ENCODE measurements at regions not wholly inside any gene's neighbourhood (a gene's known extent, or its start where the extent isn't known, plus 50 kb on each side); places are given as distances from the start of the nearest gene placed in this dataset.

- H3K9me3 Mint-ChIP-seq, result peaks cover 5% of the 10 kb centered on the region
- Histone ChIP-seq H3K27ac (ENCODE audit: low read depth in 1 of 2, low read length in 2 of 2) (no peak overlapping the region), H3K9me3 (ENCODE audit: control insufficient read depth in 1 of 2, insufficient read depth in 1 of 2, low read length in 2 of 2) (peaks cover 0 to 18% of the 10 kb centered on the region in 2 experiments), H3K36me3 (ENCODE audit: insufficient read depth, low read length) (no peaks in the 10 kb centered on the region), H3K4me3 (ENCODE audit: low read length) (no peak overlapping the region), H3K4me1 (ENCODE audit: insufficient read depth, low read length) (no peaks in the 10 kb centered on the region), H3K27me3 (ENCODE audit: control insufficient read depth in 1 of 2, insufficient read depth in 2 of 2, low read length in 2 of 2) (no peaks in the 10 kb centered on the region)
- no peaks in the 10 kb centered on the region for H3K36me3 Mint-ChIP-seq (ENCODE audit: low read depth)
- CTCF ChIA-PET, result no interaction called here
- no peaks in the 10 kb centered on the region for H3K4me1 Mint-ChIP-seq (ENCODE audit: low read depth)
- no peak for DNase-seq
- no peak overlapping the region for H3K27ac Mint-ChIP-seq
- no peak for TF ChIP-seq CTCF (IDR thresholded peaks at IDR 0.05)
- POLR2A ChIA-PET, result interaction anchor here (0.5 kb wide), 1 partner anchor 11 kb away, joined by 3 read pairs; no protein-coding TSS in a partner anchor
- intact Hi-C loops (cut with DNase I, micrococcal nuclease), result no loop called here
- H3K27me3 Mint-ChIP-seq, result no peaks in the 10 kb centered on the region
- no peak for ATAC-seq (ENCODE audit: poor library complexity)
- no peak overlapping the region for H3K4me3 Mint-ChIP-seq
Measured at GRCh38 chr3:166029507-166029906, 192.3 kb upstream of the BCHE start.

- Histone ChIP-seq H3K9me3 (ENCODE audit: control insufficient read depth in 1 of 2, insufficient read depth in 1 of 2, low read length in 2 of 2) (peaks cover 0 to 4% of the 10 kb centered on the region in 2 experiments), H3K4me1 (ENCODE audit: insufficient read depth, low read length) (no peaks in the 10 kb centered on the region), H3K27ac (ENCODE audit: low read depth in 1 of 2, low read length in 2 of 2) (no peak overlapping the region), H3K4me3 (ENCODE audit: low read length) (no peak overlapping the region), H3K36me3 (ENCODE audit: insufficient read depth, low read length) (no peaks in the 10 kb centered on the region), H3K27me3 (ENCODE audit: control insufficient read depth in 1 of 2, insufficient read depth in 2 of 2, low read length in 2 of 2) (no peaks in the 10 kb centered on the region)
- ATAC-seq (ENCODE audit: poor library complexity), result no peak
- POLR2A ChIA-PET, result no interaction called here
- CTCF ChIA-PET, result no interaction called here
- Mint-ChIP-seq H3K4me3 (no peak overlapping the region), H3K27me3 (no peaks in the 10 kb centered on the region), H3K9me3 (peaks cover 4% of the 10 kb centered on the region), H3K36me3 (ENCODE audit: low read depth) (no peaks in the 10 kb centered on the region), H3K4me1 (ENCODE audit: low read depth) (no peaks in the 10 kb centered on the region), H3K27ac (no peak overlapping the region)
- TF ChIP-seq CTCF (IDR thresholded peaks at IDR 0.05), result no peak
- DNase-seq, result no peak
- intact Hi-C loops (cut with DNase I, micrococcal nuclease), result no loop called here
Measured at GRCh38 chr3:166013073-166013679, 176.0 kb upstream of the BCHE start.

GRCh38 chr3:166011771-166012170 is 174.5 kb upstream of the BCHE start:
- Mint-ChIP-seq H3K4me1 (ENCODE audit: low read depth) (no peaks in the 10 kb centered on the region), H3K27ac (no peak overlapping the region), H3K4me3 (no peak overlapping the region), H3K27me3 (no peaks in the 10 kb centered on the region), H3K9me3 (peaks cover 4% of the 10 kb centered on the region), H3K36me3 (ENCODE audit: low read depth) (no peaks in the 10 kb centered on the region)
- H3K36me3 ChIP-seq (ENCODE audit: insufficient read depth, low read length), result no peaks in the 10 kb centered on the region
- H3K27ac ChIP-seq (ENCODE audit: low read depth in 1 of 2, low read length in 2 of 2), result no peak overlapping the region
- DNase-seq (no peak), ATAC-seq (ENCODE audit: poor library complexity) (no peak)
- ChIA-PET POLR2A (no interaction called here), CTCF (no interaction called here)
- no peak for TF ChIP-seq CTCF (IDR thresholded peaks at IDR 0.05)
- H3K4me1 ChIP-seq (ENCODE audit: insufficient read depth, low read length), result no peaks in the 10 kb centered on the region
- no peaks in the 10 kb centered on the region for H3K27me3 ChIP-seq (ENCODE audit: control insufficient read depth in 1 of 2, insufficient read depth in 2 of 2, low read length in 2 of 2)
- peaks cover 0 to 4% of the 10 kb centered on the region in 2 experiments for H3K9me3 ChIP-seq (ENCODE audit: control insufficient read depth in 1 of 2, insufficient read depth in 1 of 2, low read length in 2 of 2)
- intact Hi-C loops (cut with DNase I, micrococcal nuclease), result no loop called here
- no peak overlapping the region for H3K4me3 ChIP-seq (ENCODE audit: low read length)

Data from CD4-positive, alpha-beta T cell (primary cell).